Thoracic aorta (tissue), 2 donors: ENCODE measurements at regions not wholly inside any gene's neighbourhood (a gene's known extent, or its start where the extent isn't known, plus 50 kb on each side); places are given as distances from the start of the nearest gene placed in this dataset.
A peak's percentile ranks its signal among the peaks of the same experiment; 100 is the strongest.

ENCODE experiments used
- ATAC-seq: fragments of 150-250 bp; one replicate; pipeline ENCODE4 v1.8.0; 2017; ENCODE audit warnings: low read depth; ENCODE audit not compliant: insufficient number of reproducible peaks, low FRiP score
- DNase-seq: peaks from one replicate; pipeline ENCODE4 v3.0.0-alpha.2; 2020; ENCODE audit warnings: low spot score
- H3K27ac ChIP-seq, 2 donors: fragments of 200-600 bp; sonication (generic); 1 replicate in 1 of 2; 2 replicates in 1 of 2; pipeline ENCODE4 v1.5.1; 2016; ENCODE audit warnings: mild to moderate bottlenecking in 2 of 2, moderate library complexity in 2 of 2
- H3K27me3 ChIP-seq: fragments of 200-600 bp; sonication (generic); replicated peaks from 2 replicates; pipeline ENCODE4 v1.6.0; 2016; ENCODE audit warnings: mild to moderate bottlenecking; ENCODE audit not compliant: insufficient read depth
- H3K36me3 ChIP-seq: fragments of 200-600 bp; sonication (generic); one replicate; pipeline ENCODE4 v1.5.1; 2016
- H3K4me1 ChIP-seq, 2 donors: fragments of 200-600 bp; sonication (generic); 1 replicate in 1 of 2; 2 replicates in 1 of 2; pipeline versions ENCODE4 v1.5.1 to v1.6.0; 2016; ENCODE audit warnings: low read depth in 2 of 2, mild to moderate bottlenecking in 1 of 2; ENCODE audit not compliant: control insufficient read depth in 1 of 2
- H3K4me3 ChIP-seq: fragments of 200-600 bp; sonication (generic); 2 replicates; pipeline ENCODE4 v1.5.1; 2016; ENCODE audit warnings: mild to moderate bottlenecking
- H3K9me3 ChIP-seq: fragments of 200-600 bp; sonication (generic); 2 replicates; pipeline ENCODE4 v1.5.1; 2016
- TF ChIP-seq, protein P1 (sequence below): fragments of 200-600 bp; sonication (generic); IDR thresholded peaks from one replicate; pipeline ENCODE4 v1.5.1; 2019; ENCODE audit warnings: antibody characterized with exemption

DNA sequence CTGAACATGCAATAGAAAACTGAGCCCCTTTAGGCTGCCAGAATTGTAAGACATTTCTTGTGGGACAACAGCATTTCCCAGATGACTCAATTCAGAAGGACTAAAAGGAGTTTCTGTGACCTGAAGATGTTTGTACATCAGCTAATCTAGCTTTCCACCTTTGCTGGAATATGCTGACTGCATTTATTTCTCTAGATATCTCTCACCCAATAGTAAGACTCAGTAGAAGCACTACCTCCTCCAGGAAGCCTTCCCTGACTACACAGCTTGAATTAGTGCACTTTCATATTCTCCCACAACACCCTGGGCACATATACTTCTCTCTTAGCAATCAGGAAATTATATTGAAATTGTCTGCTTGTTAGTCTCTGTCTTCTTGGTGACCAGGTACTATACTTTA is 98.1 kb upstream of the BLID start:
- no peaks in the 10 kb centered on the region for H3K9me3 ChIP-seq
- TF ChIP-seq, protein P1, sequence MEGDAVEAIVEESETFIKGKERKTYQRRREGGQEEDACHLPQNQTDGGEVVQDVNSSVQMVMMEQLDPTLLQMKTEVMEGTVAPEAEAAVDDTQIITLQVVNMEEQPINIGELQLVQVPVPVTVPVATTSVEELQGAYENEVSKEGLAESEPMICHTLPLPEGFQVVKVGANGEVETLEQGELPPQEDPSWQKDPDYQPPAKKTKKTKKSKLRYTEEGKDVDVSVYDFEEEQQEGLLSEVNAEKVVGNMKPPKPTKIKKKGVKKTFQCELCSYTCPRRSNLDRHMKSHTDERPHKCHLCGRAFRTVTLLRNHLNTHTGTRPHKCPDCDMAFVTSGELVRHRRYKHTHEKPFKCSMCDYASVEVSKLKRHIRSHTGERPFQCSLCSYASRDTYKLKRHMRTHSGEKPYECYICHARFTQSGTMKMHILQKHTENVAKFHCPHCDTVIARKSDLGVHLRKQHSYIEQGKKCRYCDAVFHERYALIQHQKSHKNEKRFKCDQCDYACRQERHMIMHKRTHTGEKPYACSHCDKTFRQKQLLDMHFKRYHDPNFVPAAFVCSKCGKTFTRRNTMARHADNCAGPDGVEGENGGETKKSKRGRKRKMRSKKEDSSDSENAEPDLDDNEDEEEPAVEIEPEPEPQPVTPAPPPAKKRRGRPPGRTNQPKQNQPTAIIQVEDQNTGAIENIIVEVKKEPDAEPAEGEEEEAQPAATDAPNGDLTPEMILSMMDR, result no peak
- H3K4me3 ChIP-seq, result no peak overlapping the region
- no peaks in the 10 kb centered on the region for H3K27me3 ChIP-seq
- H3K36me3 ChIP-seq, result no peaks in the 10 kb centered on the region
- H3K27ac ChIP-seq, result peak overlapping the region; percentile 68 to 82
- peaks cover 14 to 86% of the 10 kb centered on the region in 2 donors for H3K4me1 ChIP-seq
- ATAC-seq (no peak), DNase-seq (no peak)

DNA sequence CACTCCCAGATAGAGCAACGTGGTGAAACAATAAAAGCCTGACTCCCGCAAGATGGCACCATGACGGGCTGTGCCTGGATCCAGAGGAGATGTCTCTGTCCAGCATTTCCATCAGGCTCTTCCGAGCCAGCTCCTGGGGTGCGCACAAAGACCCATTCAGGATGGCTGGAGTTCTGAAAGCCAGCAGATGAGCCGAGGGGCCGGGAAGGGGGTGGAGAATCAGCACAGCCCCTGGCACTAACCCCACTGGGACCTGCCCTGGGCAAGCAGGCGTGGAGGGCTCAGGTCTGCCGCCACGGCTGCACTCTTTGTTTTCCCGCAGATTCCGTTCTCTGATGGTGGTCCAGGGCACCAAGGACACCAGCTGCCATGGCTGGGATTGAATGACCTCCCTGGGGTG is 97.2 kb upstream of the BLID start:
- Histone ChIP-seq H3K4me1 (peaks cover 23 to 91% of the 10 kb centered on the region in 2 donors), H3K27ac (peak overlapping the region; percentile 68 to 82), H3K27me3 (no peaks in the 10 kb centered on the region), H3K9me3 (no peaks in the 10 kb centered on the region), H3K36me3 (no peaks in the 10 kb centered on the region), H3K4me3 (peak overlapping the region; percentile 17)
- TF ChIP-seq, protein P1, result no peak
- DNase-seq (no peak), ATAC-seq (no peak)

GRCh38 chr11:122210367-122210997 is 94.5 kb upstream of the BLID start:
- Histone ChIP-seq H3K36me3 (no peaks in the 10 kb centered on the region), H3K27ac (peak overlapping the region; percentile 72 to 82), H3K4me3 (peak overlapping the region; percentile 4), H3K4me1 (peaks cover 36 to 92% of the 10 kb centered on the region in 2 donors), H3K27me3 (no peaks in the 10 kb centered on the region), H3K9me3 (no peaks in the 10 kb centered on the region)
- DNase-seq, result no peak
- TF ChIP-seq, protein P1, result no peak
- peak; percentile 17 for ATAC-seq

- peak; percentile 75 for DNase-seq
- H3K27me3 ChIP-seq, result no peaks in the 10 kb centered on the region
- peak overlapping the region; percentile 4 for H3K4me3 ChIP-seq
- H3K4me1 ChIP-seq, result peaks cover 40 to 92% of the 10 kb centered on the region in 2 donors
- peak; percentile 63 for ATAC-seq
- TF ChIP-seq, protein P1, result no peak
- no peaks in the 10 kb centered on the region for H3K9me3 ChIP-seq
- peak overlapping the region; percentile 77 to 82 for H3K27ac ChIP-seq
- H3K36me3 ChIP-seq, result no peaks in the 10 kb centered on the region
These were observed 93.8 kb upstream of the BLID start for GRCh38 chr11:122209619-122210366.

DNA sequence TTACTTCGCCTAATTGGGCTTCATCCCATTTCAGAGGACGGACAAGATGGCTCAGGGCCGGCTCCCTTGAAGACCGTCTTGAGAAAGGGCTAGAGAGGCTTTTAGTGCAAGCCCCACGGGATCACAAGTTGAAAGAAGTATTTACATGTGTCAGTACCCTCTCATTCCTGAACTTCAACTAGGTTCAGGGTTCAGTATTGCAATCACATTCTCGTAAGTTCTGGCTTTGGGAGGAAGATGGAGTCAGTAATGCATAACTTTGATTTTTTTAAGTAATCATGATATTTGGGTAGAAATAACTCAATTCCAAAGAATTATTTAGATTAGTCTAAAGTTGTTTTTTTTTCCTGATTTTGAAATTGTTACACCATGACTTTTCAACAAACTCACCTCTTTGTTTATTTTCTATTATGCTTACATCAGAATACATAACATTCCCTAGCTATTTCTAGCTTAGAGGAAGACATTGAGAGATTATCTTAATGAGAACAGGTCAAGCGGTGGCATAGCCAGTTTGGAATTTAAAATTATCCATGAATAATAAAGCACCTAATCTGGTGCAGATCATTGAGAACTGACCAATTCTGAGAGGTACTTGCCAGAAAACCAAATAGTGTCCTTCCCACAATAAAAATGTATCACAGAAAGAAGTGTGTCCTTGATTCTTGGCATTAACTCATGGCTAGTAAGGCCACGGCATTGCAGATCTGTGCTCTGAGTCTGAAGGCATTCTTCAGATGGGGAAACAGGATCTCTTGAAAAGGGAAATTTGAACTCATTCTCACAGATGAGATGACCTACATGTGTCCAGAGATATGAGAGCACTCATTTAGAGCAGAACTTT is 92.1 kb upstream of the BLID start:
- TF ChIP-seq, protein P1, result no peak
- peaks cover 38 to 92% of the 10 kb centered on the region in 2 donors for H3K4me1 ChIP-seq
- H3K4me3 ChIP-seq, result peak overlapping the region; percentile 48
- H3K9me3 ChIP-seq, result no peaks in the 10 kb centered on the region
- H3K36me3 ChIP-seq, result no peaks in the 10 kb centered on the region
- DNase-seq (no peak), ATAC-seq (no peak)
- H3K27me3 ChIP-seq, result no peaks in the 10 kb centered on the region
- H3K27ac ChIP-seq, result peak overlapping the region; percentile 77 to 82
